Stimulated activated naive CD8-positive, alpha-beta T cell treated with anti-CD3 and anti-CD28 coated beads, Interleukin-15, Interleukin-2, amounts not matched to agents 100 ng/mL and 50 ng/mL, for 24 hours (primary cell): ENCODE measurements at regions not wholly inside any gene's neighbourhood (a gene's known extent, or its start where the extent isn't known, plus 50 kb on each side); places are given as distances from the start of the nearest gene placed in this dataset.

Experiments
- H3K27ac Mint-ChIP-seq: one replicate; pipeline ENCODE4 v1.8.0; 2021; ENCODE audit warnings: mild to moderate bottlenecking, mixed read lengths
- H3K27me3 Mint-ChIP-seq: one replicate; pipeline ENCODE4 v1.8.0; 2021; ENCODE audit warnings: mixed read lengths
- H3K36me3 Mint-ChIP-seq: one replicate; pipeline ENCODE4 v1.8.0; 2021; ENCODE audit warnings: low read depth, mixed read lengths
- H3K4me1 Mint-ChIP-seq: one replicate; pipeline ENCODE4 v1.8.0; 2021; ENCODE audit warnings: low read depth, mixed read lengths
- H3K4me3 Mint-ChIP-seq: one replicate; pipeline ENCODE4 v1.8.0; 2021; ENCODE audit warnings: mild to moderate bottlenecking, mixed read lengths
- H3K9me3 Mint-ChIP-seq: one replicate; pipeline ENCODE4 v1.8.0; 2021; ENCODE audit warnings: mixed read lengths

GRCh38 chr13:47564041-47564440 lies 437.0 kb downstream of the SUCLA2 start:
- no peak overlapping the region for H3K4me3 Mint-ChIP-seq
- H3K9me3 Mint-ChIP-seq = peaks cover 24% of the 10 kb centered on the region
- H3K27me3 Mint-ChIP-seq = peaks cover 4% of the 10 kb centered on the region
- no peaks in the 10 kb centered on the region for H3K4me1 Mint-ChIP-seq
- no peak overlapping the region for H3K27ac Mint-ChIP-seq
- no peaks in the 10 kb centered on the region for H3K36me3 Mint-ChIP-seq

- Mint-ChIP-seq H3K4me3 (no peak overlapping the region), H3K27ac (no peak overlapping the region), H3K36me3 (no peaks in the 10 kb centered on the region), H3K9me3 (no peaks in the 10 kb centered on the region), H3K4me1 (no peaks in the 10 kb centered on the region), H3K27me3 (peaks cover 4% of the 10 kb centered on the region)
These were observed 444.4 kb downstream of the SUCLA2 start for GRCh38 chr13:47556703-47557102.

- H3K36me3 Mint-ChIP-seq = no peaks in the 10 kb centered on the region
- no peak overlapping the region for H3K27ac Mint-ChIP-seq
- peaks cover 5% of the 10 kb centered on the region for H3K27me3 Mint-ChIP-seq
- no peaks in the 10 kb centered on the region for H3K4me1 Mint-ChIP-seq
- no peaks in the 10 kb centered on the region for H3K9me3 Mint-ChIP-seq
- H3K4me3 Mint-ChIP-seq = no peak overlapping the region
These were observed 445.8 kb downstream of the SUCLA2 start for GRCh38 chr13:47555235-47555634.

GRCh38 chr13:47553329-47553977 lies 447.6 kb downstream of the SUCLA2 start:
- H3K27ac Mint-ChIP-seq = no peak overlapping the region
- H3K4me1 Mint-ChIP-seq = no peaks in the 10 kb centered on the region
- no peaks in the 10 kb centered on the region for H3K9me3 Mint-ChIP-seq
- peaks cover 5% of the 10 kb centered on the region for H3K27me3 Mint-ChIP-seq
- no peak overlapping the region for H3K4me3 Mint-ChIP-seq
- no peaks in the 10 kb centered on the region for H3K36me3 Mint-ChIP-seq

GRCh38 chr13:47549219-47549752 lies 451.8 kb downstream of the SUCLA2 start:
- Mint-ChIP-seq H3K9me3 (no peaks in the 10 kb centered on the region), H3K36me3 (no peaks in the 10 kb centered on the region), H3K27ac (no peak overlapping the region), H3K4me1 (no peaks in the 10 kb centered on the region), H3K27me3 (peaks cover 5% of the 10 kb centered on the region), H3K4me3 (no peak overlapping the region)

GRCh38 chr13:47548294-47548840 lies 452.7 kb downstream of the SUCLA2 start:
- Mint-ChIP-seq H3K27ac (no peak overlapping the region), H3K4me3 (no peak overlapping the region), H3K9me3 (no peaks in the 10 kb centered on the region), H3K36me3 (no peaks in the 10 kb centered on the region), H3K27me3 (peaks cover 5% of the 10 kb centered on the region), H3K4me1 (no peaks in the 10 kb centered on the region)

- no peaks in the 10 kb centered on the region for H3K9me3 Mint-ChIP-seq
- H3K4me3 Mint-ChIP-seq = no peak overlapping the region
- no peaks in the 10 kb centered on the region for H3K4me1 Mint-ChIP-seq
- H3K36me3 Mint-ChIP-seq = no peaks in the 10 kb centered on the region
- no peak overlapping the region for H3K27ac Mint-ChIP-seq
- H3K27me3 Mint-ChIP-seq = peaks cover 4% of the 10 kb centered on the region
These were observed 454.5 kb downstream of the SUCLA2 start for GRCh38 chr13:47546391-47547225.

- Mint-ChIP-seq H3K27me3 (no peaks in the 10 kb centered on the region), H3K36me3 (no peaks in the 10 kb centered on the region), H3K4me3 (no peak overlapping the region), H3K9me3 (no peaks in the 10 kb centered on the region), H3K27ac (no peak overlapping the region), H3K4me1 (no peaks in the 10 kb centered on the region)
These were observed 455.7 kb downstream of the SUCLA2 start for GRCh38 chr13:47545201-47546024.

GRCh38 chr13:47539317-47539716 lies 461.8 kb downstream of the SUCLA2 start:
- H3K36me3 Mint-ChIP-seq = no peaks in the 10 kb centered on the region
- H3K27me3 Mint-ChIP-seq = no peaks in the 10 kb centered on the region
- peaks cover 5% of the 10 kb centered on the region for H3K9me3 Mint-ChIP-seq
- H3K27ac Mint-ChIP-seq = no peak overlapping the region
- H3K4me3 Mint-ChIP-seq = no peak overlapping the region
- no peaks in the 10 kb centered on the region for H3K4me1 Mint-ChIP-seq

GRCh38 chr13:47523771-47524170 lies 477.3 kb downstream of the SUCLA2 start:
- H3K4me3 Mint-ChIP-seq = no peak overlapping the region
- H3K9me3 Mint-ChIP-seq = no peaks in the 10 kb centered on the region
- H3K27ac Mint-ChIP-seq = no peak overlapping the region
- H3K27me3 Mint-ChIP-seq = peaks cover 7% of the 10 kb centered on the region
- H3K4me1 Mint-ChIP-seq = no peaks in the 10 kb centered on the region
- no peaks in the 10 kb centered on the region for H3K36me3 Mint-ChIP-seq

- Mint-ChIP-seq H3K9me3 (no peaks in the 10 kb centered on the region), H3K27ac (no peak overlapping the region), H3K27me3 (peaks cover 1% of the 10 kb centered on the region), H3K36me3 (no peaks in the 10 kb centered on the region), H3K4me3 (no peak overlapping the region), H3K4me1 (no peaks in the 10 kb centered on the region)
These were observed 479.1 kb downstream of the SUCLA2 start for GRCh38 chr13:47521890-47522487.

GRCh38 chr13:47519626-47520025 lies 481.4 kb downstream of the SUCLA2 start:
- peaks cover 3% of the 10 kb centered on the region for H3K9me3 Mint-ChIP-seq
- H3K27ac Mint-ChIP-seq = no peak overlapping the region
- H3K27me3 Mint-ChIP-seq = no peaks in the 10 kb centered on the region
- H3K36me3 Mint-ChIP-seq = no peaks in the 10 kb centered on the region
- H3K4me3 Mint-ChIP-seq = no peak overlapping the region
- H3K4me1 Mint-ChIP-seq = no peaks in the 10 kb centered on the region

GRCh38 chr13:47518530-47518929 lies 482.5 kb downstream of the SUCLA2 start:
- H3K27ac Mint-ChIP-seq = no peak overlapping the region
- no peaks in the 10 kb centered on the region for H3K27me3 Mint-ChIP-seq
- no peak overlapping the region for H3K4me3 Mint-ChIP-seq

GRCh38 chr13:47511647-47512046 lies 489.4 kb downstream of the SUCLA2 start:
- Mint-ChIP-seq H3K9me3 (peaks cover 9% of the 10 kb centered on the region), H3K27ac (no peak overlapping the region), H3K4me3 (no peak overlapping the region), H3K27me3 (no peaks in the 10 kb centered on the region), H3K4me1 (no peaks in the 10 kb centered on the region), H3K36me3 (no peaks in the 10 kb centered on the region)

More at GRCh38 chr13:47518530-47518929, 482.5 kb downstream of the SUCLA2 start:
- H3K9me3 Mint-ChIP-seq = peaks cover 9% of the 10 kb centered on the region
- no peaks in the 10 kb centered on the region for H3K36me3 Mint-ChIP-seq
- no peaks in the 10 kb centered on the region for H3K4me1 Mint-ChIP-seq
